Fibroblast of lung (primary cell): ENCODE measurements at regions not wholly inside any gene's neighbourhood (a gene's known extent, or its start where the extent isn't known, plus 50 kb on each side); places are given as distances from the start of the nearest gene placed in this dataset.

Source experiments
- CTCF ChIP-seq, 2 donors: IDR thresholded peaks in 1 of 2; conservative IDR thresholded peaks in 1 of 2; 1 replicate in 1 of 2; 2 replicates in 1 of 2; pipeline ENCODE4 v1.5.1; 2011 to 2012; ENCODE audit warnings: low read length in 2 of 2, control low read depth in 1 of 2, inconsistent platforms in 1 of 2, low read depth in 1 of 2, mild to moderate bottlenecking in 1 of 2
- EZH2 ChIP-seq: IDR thresholded peaks from 2 replicates; pipeline ENCODE4 v1.5.1; 2012; ENCODE audit warnings: low read length, control low read depth, mild to moderate bottlenecking; ENCODE audit errors: missing control alignments

GRCh38 chr3:110846971-110847370 is 224.6 kb upstream of the NECTIN3 start:
- TF ChIP-seq CTCF (conservative IDR thresholded peaks at IDR 0.05 in 1 of 2, IDR thresholded peaks at IDR 0.05 in 1 of 2; ENCODE audit: low read depth in 1 of 2, low read length in 2 of 2) (no peak), EZH2 (no peak)
